ENCODE measurements at regions not wholly inside any gene's neighbourhood (a gene's known extent, or its start where the extent isn't known, plus 50 kb on each side); places are given as distances from the start of the nearest gene placed in this dataset.

- Histone ChIP-seq H3K36me3 (ENCODE audit: control insufficient read depth in 4 of 4, insufficient read depth in 3 of 4, low read depth in 1 of 4, low read length in 3 of 4) (no peaks in the 10 kb centered on the region), H3K4me1 (ENCODE audit: control insufficient read depth in 4 of 4, insufficient read depth in 4 of 4, low read length in 3 of 4) (no peaks in the 10 kb centered on the region), H3K4me3 (ENCODE audit: low read depth in 1 of 3, low read length in 3 of 3) (no peak overlapping the region), H3K9ac (ENCODE audit: low read depth in 1 of 2, low read length in 2 of 2) (no peak overlapping the region), H3K9me3 (ENCODE audit: control insufficient read depth in 4 of 4, low read length in 3 of 4) (no peaks in the 10 kb centered on the region), H3K27me3 (ENCODE audit: control insufficient read depth in 4 of 4, insufficient read depth in 4 of 4, low read length in 3 of 4) (no peaks in the 10 kb centered on the region), H3K27ac (ENCODE audit: low read depth in 1 of 2, low read length in 2 of 2) (no peak overlapping the region)
- WGBS, result 76% methylated on average over 2 of the region's 2 CpGs
- no peak for TF ChIP-seq RAD21 (IDR thresholded peaks at IDR 0.05)
- no peak for TF ChIP-seq FOXA2 (IDR thresholded peaks at IDR 0.05)
- TF ChIP-seq, protein P1, sequence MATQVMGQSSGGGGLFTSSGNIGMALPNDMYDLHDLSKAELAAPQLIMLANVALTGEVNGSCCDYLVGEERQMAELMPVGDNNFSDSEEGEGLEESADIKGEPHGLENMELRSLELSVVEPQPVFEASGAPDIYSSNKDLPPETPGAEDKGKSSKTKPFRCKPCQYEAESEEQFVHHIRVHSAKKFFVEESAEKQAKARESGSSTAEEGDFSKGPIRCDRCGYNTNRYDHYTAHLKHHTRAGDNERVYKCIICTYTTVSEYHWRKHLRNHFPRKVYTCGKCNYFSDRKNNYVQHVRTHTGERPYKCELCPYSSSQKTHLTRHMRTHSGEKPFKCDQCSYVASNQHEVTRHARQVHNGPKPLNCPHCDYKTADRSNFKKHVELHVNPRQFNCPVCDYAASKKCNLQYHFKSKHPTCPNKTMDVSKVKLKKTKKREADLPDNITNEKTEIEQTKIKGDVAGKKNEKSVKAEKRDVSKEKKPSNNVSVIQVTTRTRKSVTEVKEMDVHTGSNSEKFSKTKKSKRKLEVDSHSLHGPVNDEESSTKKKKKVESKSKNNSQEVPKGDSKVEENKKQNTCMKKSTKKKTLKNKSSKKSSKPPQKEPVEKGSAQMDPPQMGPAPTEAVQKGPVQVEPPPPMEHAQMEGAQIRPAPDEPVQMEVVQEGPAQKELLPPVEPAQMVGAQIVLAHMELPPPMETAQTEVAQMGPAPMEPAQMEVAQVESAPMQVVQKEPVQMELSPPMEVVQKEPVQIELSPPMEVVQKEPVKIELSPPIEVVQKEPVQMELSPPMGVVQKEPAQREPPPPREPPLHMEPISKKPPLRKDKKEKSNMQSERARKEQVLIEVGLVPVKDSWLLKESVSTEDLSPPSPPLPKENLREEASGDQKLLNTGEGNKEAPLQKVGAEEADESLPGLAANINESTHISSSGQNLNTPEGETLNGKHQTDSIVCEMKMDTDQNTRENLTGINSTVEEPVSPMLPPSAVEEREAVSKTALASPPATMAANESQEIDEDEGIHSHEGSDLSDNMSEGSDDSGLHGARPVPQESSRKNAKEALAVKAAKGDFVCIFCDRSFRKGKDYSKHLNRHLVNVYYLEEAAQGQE (IDR thresholded peaks at IDR 0.05), result no peak
- no peak for TF ChIP-seq RXRA (IDR thresholded peaks at IDR 0.05)
- no peak for TF ChIP-seq ZBTB33 (IDR thresholded peaks at IDR 0.05)
- TF ChIP-seq HNF4A (conservative IDR thresholded peaks at IDR 0.05), result no peak
- TF ChIP-seq GABPA (IDR thresholded peaks at IDR 0.05 in 1 of 2, conservative IDR thresholded peaks at IDR 0.05 in 1 of 2), result no peak
- TF ChIP-seq JUND (IDR thresholded peaks at IDR 0.05), result no peak
- TF ChIP-seq FOXA1 (IDR thresholded peaks at IDR 0.05), result no peak
- TF ChIP-seq CTCF (IDR thresholded peaks at IDR 0.05; ENCODE audit: low read depth, low read length, missing input control), result no peak
- DNase-seq (ENCODE audit: low spot score), result no peak
These were observed 803.3 kb downstream of the ADCYAP1 start for GRCh38 chr18:1708006-1708405.

GRCh38 chr18:1710114-1710513 lies 805.4 kb downstream of the ADCYAP1 start:
- Histone ChIP-seq H3K27me3 (ENCODE audit: control insufficient read depth in 4 of 4, insufficient read depth in 4 of 4, low read length in 3 of 4) (no peaks in the 10 kb centered on the region), H3K4me3 (ENCODE audit: low read depth in 1 of 3, low read length in 3 of 3) (no peak overlapping the region), H3K36me3 (ENCODE audit: control insufficient read depth in 4 of 4, insufficient read depth in 3 of 4, low read depth in 1 of 4, low read length in 3 of 4) (no peaks in the 10 kb centered on the region), H3K4me1 (ENCODE audit: control insufficient read depth in 4 of 4, insufficient read depth in 4 of 4, low read length in 3 of 4) (no peaks in the 10 kb centered on the region), H3K9me3 (ENCODE audit: control insufficient read depth in 4 of 4, low read length in 3 of 4) (no peaks in the 10 kb centered on the region), H3K9ac (ENCODE audit: low read depth in 1 of 2, low read length in 2 of 2) (no peak overlapping the region), H3K27ac (ENCODE audit: low read depth in 1 of 2, low read length in 2 of 2) (no peak overlapping the region)
- WGBS, result 63% methylated on average over 3 of the region's 3 CpGs
- TF ChIP-seq CTCF (IDR thresholded peaks at IDR 0.05; ENCODE audit: low read depth, low read length, missing input control) (no peak), HNF4A (conservative IDR thresholded peaks at IDR 0.05) (no peak), NR2F2 (IDR thresholded peaks at IDR 0.05) (no peak), SP1 (IDR thresholded peaks at IDR 0.05) (no peak), MAX (IDR thresholded peaks at IDR 0.05) (no peak), FOXA1 (IDR thresholded peaks at IDR 0.05) (no peak), YY1 (IDR thresholded peaks at IDR 0.05) (no peak), FOXA2 (IDR thresholded peaks at IDR 0.05) (no peak), ATF3 (IDR thresholded peaks at IDR 0.05) (no peak), RAD21 (IDR thresholded peaks at IDR 0.05) (no peak), ZBTB33 (IDR thresholded peaks at IDR 0.05) (no peak), JUND (IDR thresholded peaks at IDR 0.05) (no peak), RXRA (IDR thresholded peaks at IDR 0.05) (no peak), HNF4G (IDR thresholded peaks at IDR 0.05) (no peak), GABPA (IDR thresholded peaks at IDR 0.05 in 1 of 2, conservative IDR thresholded peaks at IDR 0.05 in 1 of 2) (no peak), EGR1 (IDR thresholded peaks at IDR 0.05; ENCODE audit: low read depth in 2 of 2) (no peak), TAF1 (conservative IDR thresholded peaks at IDR 0.05) (no peak)
- DNase-seq (ENCODE audit: low spot score), result no peak
